OCI-M1 (cell line): ENCODE measurements at regions not wholly inside any gene's neighbourhood (a gene's known extent, or its start where the extent isn't known, plus 50 kb on each side); places are given as distances from the start of the nearest gene placed in this dataset.

Source experiments
- DNase-seq: peaks from one replicate; lab custom pipeline; 2025; lab: John Stamatoyannopoulos, UW

DNA sequence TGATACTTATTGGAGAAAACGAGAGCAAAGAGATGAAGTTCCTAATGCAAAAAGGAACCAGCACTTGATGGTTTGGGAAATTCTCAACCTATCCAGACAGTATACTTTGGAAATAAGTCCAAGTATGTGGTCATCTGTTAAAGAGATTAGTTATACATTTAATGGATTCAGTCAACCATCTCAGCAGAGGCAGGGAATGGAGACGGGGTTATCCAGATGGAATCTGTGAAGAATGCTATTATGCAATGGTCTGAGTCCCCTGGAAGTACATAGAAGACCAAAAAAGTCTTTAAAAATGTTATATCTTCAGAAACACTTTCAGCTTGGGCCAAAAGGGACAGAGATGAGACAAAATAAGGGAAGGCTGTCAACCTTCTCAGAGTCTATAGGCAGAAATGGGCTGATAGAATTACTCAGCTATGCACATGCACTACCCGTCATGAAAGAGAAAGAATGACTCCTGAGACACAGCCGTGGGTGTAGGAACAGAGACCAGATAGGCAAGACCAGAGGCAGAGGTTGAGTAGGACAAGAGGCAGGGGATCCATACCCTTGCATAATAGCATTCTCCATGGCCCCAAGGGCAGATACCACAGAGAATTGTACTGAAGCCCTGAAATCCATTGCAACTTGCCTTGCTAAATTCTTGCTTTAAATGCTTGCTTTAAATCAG lies 738.8 kb upstream of the POT1 start:
- no peak for DNase-seq

DNA sequence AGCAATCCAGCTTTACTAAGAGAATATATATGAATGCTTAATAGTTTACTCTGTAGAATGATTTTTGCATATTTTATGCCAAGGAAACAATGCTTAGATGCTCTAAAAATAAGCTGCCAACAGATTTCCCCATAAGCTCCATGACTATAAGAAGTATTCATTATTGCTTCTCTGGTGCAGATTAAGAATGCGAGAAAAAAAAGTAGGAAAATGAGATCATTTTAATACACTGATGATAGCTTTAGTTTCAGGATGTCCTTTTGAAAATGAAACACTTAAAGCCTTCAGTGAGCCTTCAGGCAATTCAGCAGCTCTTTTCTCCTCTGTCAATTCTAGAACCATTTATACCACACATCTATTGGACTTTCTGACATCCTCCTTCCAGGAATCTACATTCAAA lies 735.0 kb upstream of the POT1 start:
- no peak for DNase-seq

DNA sequence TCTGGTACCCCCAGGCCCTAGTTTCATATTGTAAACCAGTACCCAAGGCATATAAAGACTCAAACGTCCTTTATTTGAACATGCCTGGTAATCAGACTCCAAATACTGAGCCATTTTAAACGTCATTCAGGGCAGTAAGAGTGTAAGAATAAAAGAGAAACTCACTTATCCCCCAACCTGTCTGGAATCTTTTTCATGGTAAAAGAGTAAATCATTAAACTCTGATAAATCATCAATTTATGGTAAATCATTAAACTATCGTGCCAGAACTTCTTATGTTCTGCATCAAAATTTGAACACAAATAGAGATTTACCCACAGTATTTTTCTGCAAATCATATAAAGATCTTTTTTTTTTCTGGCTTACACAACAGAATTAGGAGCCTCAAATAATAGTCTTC lies 734.3 kb upstream of the POT1 start:
- no peak for DNase-seq

DNA sequence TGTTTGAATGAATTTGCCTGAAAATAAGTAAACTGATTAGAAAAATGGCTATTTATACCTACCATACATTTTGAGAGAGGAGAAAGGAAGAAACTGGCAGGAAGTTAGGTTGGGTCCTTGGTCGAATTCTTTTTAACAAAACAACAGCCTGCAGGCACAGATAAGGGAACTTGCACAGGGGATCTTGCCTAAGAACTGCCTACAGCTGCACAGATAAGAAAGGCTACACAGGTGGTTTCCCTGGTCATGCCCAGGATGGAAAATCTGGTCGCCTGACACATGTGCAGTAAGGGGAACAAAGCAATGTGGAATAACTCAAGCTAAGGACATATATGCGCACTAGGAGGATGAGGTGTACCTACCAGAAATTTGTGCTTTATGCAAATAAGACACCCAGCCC lies 732.1 kb upstream of the POT1 start:
- DNase-seq: peak; percentile 85

DNA sequence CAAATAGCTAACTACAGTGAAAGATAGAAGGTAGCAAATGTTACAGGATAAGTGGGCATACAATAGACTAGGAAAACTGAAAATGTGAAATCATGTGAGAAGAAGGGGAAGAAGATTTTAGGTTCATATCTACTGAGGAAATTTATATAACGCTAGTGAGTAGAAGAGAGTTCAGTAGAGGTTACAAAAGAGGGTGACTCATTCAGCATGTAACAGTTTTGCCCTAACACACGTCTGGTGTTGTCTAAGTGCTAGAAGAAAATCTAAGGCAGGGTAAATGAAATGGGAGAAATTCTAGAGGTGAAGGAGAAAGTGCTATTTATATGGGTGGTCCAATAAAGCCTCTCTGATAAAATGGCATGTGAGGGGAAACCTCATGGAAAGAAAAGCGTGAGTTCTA lies 731.4 kb upstream of the POT1 start:
- peak; percentile 46 for DNase-seq

DNA sequence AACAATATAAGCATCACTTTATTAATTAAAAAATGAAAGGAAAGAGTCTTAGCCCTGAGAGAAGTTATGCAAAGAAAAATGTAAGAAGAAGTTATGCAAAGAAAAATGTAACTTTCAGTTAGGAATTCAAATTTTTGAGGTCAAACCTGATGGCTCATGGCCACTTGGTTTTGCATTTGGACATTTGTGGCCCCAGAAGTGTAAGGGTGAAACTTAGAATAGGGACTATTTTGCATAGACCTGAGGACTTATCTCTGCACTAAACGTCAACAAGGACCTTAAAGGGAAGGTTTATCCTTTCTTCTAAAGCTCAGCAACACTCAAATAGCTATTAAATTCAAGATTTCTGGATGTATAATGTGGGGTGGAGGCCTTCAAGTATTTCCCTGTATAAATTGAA lies 724.5 kb upstream of the POT1 start:
- DNase-seq: no peak

DNA sequence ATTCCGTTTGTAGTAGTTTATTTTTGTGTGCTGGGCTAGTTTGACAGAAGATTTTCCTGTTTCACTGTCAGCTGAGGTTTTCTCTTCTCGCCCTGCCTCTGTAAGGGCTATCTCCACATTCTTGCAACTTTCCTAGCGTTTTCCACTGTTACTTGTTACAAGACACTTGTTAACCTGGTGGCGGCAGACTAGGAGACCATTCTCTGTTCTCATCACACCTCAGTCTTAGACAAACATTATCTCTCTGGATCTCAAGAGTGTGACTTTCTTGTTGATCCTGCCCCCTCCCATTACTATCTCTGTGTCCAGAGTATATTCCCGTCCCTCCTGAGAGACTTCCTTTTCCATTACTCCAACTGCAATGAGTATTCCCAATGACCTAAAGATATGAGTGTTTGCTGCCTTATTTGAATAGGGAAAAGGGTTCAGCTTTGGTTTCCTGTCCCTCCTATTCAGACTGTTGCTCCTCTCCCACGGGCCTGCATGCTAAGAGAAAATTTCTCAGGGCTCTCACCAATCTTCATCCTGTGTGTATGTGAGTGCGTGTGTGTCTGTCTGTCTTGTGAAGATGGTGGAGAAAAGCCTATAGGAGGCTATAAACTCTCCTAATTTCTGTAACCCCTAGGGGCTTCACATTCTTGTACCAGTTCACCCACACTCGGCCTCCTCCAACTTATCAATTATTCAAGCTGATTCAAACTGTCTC lies 722.4 kb upstream of the POT1 start:
- no peak for DNase-seq

DNA sequence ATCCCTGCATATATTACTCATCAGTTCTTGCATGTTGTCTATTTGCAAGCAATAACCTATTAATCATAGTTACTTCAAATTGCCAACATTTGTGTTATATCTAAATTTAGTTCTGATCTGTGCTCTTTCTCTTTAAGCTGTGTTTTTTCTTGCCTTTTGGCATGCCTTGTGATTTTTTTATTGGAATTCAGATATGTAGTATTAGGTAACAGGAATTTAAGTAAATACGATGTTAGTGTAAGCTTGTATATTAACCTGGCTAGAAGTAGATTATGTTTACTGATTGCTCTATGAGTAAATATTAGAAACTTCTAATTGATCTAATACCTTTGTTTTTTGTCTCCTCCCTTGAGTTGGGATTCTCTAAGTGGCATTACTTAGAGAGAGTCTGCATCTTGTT lies 718.9 kb upstream of the POT1 start:
- no peak for DNase-seq

DNA sequence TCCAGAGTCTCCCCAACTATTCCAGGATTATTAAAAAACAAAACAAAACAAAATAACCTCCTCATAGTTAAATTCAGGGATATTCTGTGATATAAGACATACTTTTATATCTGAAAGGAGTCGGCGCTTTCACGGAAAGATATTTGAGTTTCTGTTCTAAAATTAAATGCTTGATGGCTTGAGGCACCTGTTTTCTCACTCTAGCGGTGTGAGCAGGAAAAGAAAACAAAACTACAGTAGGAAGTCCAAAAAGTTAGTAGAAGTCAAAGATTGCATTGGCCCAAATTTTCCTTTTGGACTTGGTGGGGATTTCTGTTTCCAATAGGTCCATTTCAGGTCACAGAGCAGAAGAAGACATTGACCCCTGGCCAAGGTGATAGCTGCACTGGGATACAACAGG lies 716.1 kb upstream of the POT1 start:
- DNase-seq: no peak

DNA sequence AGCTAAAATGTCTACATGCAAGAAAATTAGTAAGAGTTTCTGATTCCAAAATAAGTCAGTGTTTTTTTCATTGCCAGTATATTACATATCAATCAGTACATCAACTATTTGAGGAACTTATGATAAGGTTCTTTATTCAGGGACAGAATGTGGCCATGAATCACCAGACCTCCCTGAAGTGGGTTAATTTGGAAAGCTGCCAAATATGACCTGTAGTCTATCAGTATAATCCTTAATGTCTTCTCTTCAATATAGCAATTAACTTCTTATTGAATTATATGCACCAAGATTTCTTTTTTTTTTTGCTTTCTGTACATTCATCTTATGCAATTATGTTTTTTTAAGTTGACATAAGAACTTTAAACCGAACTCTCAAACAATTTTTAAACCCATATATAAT lies 714.5 kb upstream of the POT1 start:
- DNase-seq: peak; percentile 31

DNA sequence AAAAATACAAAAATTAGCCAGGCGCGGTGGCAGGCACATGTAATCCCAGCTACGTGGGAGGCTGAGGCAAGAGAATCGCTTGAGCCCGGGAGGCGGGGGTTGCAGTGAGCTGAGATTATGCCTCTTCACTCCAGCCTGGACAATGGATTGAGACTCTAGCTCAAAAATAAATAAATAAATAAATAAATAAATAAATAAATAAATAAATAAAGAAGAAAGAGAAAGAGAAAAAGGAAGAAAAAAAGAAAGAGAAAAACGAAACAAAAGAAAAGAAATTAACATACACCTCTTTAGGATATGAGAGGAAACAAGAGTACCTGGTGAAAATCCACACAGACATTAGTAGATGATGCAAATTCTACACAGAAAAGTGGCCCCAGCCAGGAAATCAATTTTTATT lies 713.7 kb upstream of the POT1 start:
- DNase-seq: no peak

DNA sequence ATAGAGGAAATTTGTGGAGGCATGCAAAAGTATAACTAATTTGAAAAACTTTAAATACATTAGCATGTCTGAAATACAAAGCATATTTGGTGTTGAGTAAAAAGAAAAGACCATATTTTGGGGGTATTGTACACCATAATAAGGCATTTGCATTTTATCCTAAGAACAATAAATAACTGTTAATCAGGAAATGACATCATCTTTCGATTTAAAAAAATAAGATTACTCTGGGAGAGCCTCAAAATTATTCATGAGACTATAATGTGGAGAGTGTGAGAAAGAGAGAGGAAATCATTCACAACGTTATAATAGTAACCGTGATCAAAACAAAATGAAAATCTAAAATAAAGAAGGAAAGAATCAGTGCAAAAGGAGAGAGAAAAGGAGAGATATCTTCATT lies 712.3 kb upstream of the POT1 start:
- no peak for DNase-seq

DNA sequence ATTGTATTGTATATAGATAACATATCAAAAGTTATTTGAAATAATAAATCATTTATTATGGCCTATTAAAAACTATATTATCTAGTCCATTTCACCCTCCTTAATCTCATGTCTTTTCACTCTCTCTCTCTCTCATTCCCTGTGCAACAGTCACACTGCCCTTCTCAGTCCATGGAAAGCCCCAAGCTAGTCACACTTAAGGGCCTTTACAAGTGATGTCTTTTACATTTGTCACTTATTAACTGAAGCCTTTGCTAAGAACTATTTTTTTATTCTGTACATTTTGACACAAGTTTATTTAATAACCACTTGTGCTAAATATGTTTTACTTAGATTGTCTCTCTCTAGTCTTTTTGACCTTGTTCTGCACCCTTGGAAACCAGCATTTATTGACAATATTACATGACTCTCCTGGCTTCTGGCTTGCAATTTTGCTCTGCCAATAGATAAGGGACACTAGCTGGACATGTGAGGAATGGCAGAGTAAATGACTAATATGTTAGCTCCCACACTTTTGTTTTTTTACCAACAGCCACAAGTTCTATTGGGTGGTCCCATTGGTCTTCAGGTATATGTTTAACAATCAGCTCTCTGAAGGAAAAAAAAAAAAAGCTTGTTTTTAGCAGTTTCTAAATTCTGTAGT lies 706.8 kb upstream of the POT1 start:
- no peak for DNase-seq

DNA sequence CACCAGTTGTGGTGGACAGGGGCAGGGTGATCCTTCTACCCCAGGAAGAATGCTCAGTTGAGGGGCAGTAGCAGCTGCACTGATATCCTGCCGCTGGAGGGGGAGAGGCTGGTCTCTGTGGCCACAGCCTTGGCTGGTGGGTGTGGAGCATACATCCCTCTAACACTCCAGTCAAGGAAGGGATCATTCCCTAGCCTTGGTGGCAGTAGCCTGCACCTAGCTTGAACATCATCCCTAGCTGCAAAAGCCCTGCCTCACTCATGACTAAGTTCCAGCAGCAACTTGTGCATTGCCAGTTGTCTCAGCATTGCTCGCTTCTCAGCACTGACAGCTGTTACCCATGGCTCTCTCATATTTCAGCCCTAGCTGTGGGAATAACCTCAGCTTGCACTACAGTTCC lies 688.9 kb upstream of the POT1 start:
- no peak for DNase-seq

DNA sequence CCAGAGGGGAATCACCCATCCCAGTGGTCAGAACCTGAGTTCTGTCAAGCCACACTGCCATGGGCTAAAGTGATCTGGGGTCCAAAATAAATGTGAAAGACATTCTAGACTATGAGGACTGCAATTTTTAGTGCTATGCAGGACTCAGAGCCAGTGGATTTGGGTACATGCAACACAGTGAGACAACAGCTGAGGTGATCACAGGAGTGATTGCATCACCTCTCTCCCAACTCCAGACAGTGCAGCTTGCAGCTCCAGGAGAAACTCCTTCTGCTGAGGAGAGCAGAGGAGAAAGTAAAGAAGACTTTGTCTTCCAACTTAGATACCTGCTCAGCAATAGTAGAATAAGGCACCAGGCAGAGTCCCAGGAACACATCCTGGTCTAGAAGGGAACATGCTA lies 682.0 kb upstream of the POT1 start:
- no peak for DNase-seq

DNA sequence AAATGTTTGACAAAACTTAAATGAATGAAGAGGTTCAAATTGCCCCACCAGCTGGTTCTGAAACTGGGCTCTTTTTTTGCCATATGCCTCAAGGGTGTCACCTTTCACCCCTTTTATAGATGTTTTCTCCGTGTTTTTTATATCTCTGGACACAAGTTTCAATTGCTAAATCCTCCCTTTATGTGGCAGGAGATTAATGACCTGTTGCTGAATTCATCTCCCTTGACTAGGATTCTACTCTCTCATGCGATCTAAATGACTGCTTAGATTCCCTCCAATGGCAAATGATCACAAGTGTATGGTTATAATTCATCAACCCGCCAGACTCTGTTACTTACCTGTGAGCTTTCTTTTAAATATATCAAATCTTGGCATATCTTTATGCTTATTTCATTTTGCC lies 677.0 kb upstream of the POT1 start:
- no peak for DNase-seq

DNA sequence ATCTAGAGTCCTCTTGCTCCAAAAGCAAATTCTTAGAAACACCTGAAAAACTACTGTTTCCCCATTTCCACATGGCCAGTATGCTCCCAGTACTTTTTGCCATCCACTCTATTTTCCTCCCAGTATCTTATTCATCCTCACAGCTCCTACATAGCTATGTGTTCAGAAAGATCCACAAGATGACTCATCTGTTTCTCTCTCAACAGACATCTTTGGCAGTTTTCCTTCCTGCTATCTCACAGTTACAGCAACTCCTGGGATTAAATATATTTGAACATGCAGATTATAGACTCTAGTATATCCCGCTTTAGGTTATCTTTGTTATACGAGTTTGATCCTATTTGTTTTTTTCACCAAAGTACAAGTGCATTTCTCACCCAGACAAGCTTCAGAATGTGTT lies 675.6 kb upstream of the POT1 start:
- peak; percentile 93 for DNase-seq

DNA sequence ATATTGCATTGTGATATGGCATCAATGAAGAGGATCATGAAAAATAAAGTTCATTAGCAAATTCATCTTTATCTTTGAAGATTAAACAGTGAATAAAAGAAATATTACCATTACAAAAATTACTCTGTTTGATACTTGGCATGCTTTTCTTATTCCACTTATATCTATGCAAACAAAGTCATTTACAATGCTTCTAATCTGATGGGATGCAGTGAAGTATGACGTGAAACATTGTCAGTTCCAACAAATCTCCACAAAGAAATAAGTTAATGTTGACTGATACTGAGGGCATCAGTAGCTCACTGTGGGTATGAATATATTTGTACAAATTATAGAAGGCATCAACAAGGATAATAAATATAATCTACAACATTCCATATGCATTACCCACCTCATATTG lies 672.8 kb upstream of the POT1 start:
- DNase-seq: no peak

DNA sequence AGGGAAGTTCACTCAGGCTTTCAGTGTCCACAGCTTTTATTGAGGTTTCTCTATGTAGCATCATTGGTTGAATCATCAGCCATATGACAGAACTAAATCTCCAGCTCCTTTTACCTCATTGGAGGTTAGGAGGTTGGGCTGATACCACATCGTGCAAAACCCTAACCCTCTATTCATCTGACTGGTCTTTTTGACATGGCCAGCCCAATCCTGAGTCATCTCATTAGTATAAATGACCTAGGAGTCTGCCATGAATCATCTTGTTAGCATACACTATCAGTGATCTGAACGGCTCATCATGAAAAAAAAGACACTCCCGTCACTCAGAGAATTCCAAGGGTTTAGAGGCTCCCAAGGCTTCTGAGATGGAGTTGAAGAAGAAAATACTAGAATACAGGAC lies 669.8 kb upstream of the POT1 start:
- peak; percentile 11 for DNase-seq

DNA sequence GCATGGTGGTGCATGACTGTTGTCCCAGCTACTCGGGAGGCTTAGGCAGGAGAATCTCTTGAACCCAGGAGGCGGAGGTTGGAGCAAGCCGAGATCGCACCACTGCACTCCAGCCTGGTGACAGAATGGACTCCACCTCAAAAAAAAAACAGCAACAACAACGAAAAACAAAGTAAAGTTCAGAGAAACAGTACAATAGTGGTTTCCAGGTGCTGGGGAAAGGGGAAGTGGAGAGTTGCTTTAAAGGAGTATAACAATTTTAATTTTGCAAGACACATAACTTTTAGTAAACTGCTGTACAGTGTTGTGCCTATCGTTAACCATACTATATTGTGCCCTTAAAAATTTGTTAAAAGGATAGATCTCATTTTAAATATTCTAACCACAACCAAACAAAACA lies 662.7 kb upstream of the POT1 start:
- DNase-seq: no peak

DNA sequence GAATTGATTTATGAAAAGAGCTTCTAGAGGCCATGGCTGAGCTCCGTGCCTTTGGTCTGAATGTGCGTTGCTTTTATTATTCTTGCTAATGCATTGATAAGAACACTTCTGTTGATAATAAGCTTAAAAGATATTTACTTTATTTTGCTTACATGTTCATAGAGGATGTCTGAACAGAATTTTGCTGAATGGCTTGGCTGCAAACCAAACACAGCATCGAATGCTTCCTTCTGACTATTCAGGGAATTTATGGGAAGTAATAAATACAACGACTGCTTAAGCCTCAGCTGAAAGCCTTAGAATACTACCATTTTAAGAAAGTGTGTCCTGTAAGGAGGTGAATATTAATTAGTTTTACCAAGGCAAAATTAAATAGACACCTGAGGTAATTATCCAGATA lies 643.5 kb upstream of the POT1 start:
- no peak for DNase-seq

DNA sequence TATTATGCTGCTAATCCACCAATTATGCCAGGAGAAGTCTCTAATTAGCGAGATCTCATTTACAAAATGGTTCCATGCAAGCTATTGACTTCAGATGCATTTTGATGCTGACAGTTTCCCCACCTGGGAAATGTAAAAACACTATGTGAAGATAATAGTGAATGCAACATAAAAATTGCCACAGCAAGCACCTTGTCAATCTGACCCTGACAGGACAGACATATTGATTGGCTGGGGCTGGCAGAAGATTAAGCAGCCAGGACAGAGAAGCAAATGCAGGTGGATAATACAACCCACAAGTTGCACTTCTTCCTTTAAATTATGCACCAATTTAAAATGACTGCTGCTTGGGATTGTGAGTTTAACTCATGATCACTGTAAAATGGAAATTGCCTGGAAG lies 642.8 kb upstream of the POT1 start:
- DNase-seq: no peak

DNA sequence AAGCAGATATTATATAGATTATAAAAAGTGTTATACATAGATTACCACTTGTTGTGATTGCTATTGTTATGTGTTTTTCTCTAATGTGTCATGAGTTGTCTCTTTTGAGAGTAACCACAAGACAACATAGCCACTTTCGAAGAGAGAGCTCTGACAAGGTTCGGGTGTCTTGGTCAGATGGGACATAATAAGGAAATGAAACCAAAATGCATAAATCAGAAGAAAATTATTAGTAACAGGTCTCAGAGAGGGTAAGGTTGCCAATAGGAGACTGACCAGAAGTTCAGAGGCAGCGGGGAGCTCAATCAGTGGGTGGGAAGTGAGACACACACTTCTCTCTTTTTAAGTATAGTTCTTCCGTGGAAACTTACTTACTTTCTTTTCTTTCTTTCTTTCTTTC lies 639.2 kb upstream of the POT1 start:
- DNase-seq: no peak

DNA sequence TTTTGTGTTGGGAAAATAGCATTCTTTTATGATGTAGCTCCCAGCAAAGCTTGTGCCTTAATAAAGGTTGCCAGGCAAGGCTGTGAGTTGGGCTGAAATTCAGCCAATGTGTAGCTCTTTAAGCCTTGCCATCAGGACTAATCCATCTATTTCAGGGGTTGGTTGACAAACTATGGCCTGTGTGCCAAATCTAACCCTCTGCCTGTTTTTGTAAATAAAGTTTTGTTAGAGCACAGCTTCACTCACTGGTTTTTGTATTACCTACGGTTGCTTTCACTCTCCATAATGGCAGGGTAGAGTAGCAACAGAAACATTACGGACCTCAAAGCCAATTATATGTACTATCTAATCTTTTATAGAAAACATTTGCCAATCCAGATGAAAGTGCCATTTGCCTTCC lies 638.1 kb upstream of the POT1 start:
- DNase-seq: no peak
